ENCODE measurements at regions not wholly inside any gene's neighbourhood (a gene's known extent, or its start where the extent isn't known, plus 50 kb on each side); places are given as distances from the start of the nearest gene placed in this dataset.

DNA sequence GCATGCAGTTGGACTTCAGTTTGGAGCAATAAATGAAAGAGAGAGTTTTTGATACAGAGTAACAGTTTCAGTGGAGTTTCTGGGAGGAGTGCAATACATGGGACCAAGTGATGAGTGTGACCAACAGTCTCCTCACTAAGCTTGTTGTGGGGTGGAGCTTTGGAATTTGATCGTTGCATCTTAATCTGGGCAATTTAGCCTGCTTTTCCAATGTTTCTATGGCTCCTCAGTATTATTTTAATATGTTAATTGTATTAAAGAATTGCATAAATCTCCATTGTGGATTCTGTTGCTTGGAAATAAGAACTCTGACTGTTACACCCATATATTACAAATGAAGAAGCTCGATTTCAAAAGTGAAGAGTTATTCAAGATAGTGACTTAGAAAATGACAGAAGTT lies 446.6 kb upstream of the LRATD1 start (continued):
- no peak for TF ChIP-seq REST (IDR thresholded peaks at IDR 0.05; ENCODE audit: unreplicated experiment)
- TF ChIP-seq, protein P1, sequence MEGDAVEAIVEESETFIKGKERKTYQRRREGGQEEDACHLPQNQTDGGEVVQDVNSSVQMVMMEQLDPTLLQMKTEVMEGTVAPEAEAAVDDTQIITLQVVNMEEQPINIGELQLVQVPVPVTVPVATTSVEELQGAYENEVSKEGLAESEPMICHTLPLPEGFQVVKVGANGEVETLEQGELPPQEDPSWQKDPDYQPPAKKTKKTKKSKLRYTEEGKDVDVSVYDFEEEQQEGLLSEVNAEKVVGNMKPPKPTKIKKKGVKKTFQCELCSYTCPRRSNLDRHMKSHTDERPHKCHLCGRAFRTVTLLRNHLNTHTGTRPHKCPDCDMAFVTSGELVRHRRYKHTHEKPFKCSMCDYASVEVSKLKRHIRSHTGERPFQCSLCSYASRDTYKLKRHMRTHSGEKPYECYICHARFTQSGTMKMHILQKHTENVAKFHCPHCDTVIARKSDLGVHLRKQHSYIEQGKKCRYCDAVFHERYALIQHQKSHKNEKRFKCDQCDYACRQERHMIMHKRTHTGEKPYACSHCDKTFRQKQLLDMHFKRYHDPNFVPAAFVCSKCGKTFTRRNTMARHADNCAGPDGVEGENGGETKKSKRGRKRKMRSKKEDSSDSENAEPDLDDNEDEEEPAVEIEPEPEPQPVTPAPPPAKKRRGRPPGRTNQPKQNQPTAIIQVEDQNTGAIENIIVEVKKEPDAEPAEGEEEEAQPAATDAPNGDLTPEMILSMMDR (conservative IDR thresholded peaks at IDR 0.05; ENCODE audit: low read depth in 2 of 2), result no peak

DNA sequence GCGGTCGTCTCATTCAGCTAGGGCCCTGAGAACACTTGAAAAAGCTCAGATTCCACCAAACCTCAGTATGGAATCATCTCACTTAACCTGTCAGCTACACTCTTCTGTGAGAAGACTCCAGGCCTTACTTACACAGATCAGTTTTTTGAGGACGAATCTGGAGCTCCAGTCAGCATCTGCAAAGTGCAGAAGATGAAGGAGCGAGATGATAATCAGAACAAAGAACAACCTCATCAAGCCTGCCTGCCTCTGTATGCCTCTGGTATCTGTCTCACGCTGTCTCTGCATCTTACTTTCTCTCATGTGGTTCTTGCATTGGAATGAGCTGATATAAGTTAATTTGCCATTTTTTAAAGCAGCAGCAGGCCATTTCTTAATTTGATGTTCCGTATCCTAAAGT lies 444.1 kb upstream of the LRATD1 start:
- Histone ChIP-seq H3K27me3 (ENCODE audit: insufficient read depth) (no peaks in the 10 kb centered on the region), H3K4me1 (ENCODE audit: insufficient read depth) (peaks cover 8% of the 10 kb centered on the region; the same call in 1 of the 2 replicates), H3K27ac (ENCODE audit: low read depth) (no peak overlapping the region), H3K4me2 (no peak overlapping the region), H3K4me3 (no peak overlapping the region), H3F3A (replicated peaks; ENCODE audit: low read depth) (no peaks in the 10 kb centered on the region), H3K36me3 (ENCODE audit: insufficient read depth) (no peaks in the 10 kb centered on the region), H3K9me2 (ENCODE audit: insufficient read depth) (0 out of 2 replicates have a peak, but pooled peaks cover 4% of the 10 kb centered on the region), H2AFZ (peak overlapping the region; percentile 66; the same call in 1 of the 2 replicates), H3K79me2 (replicated peaks; ENCODE audit: insufficient read depth) (no peaks in the 10 kb centered on the region), H4K20me1 (replicated peaks; ENCODE audit: insufficient read depth) (no peaks in the 10 kb centered on the region)
- no peak for TF ChIP-seq EZH2 (IDR thresholded peaks at IDR 0.05; ENCODE audit: low read depth, unreplicated experiment)
- no peak for TF ChIP-seq JUNB (IDR thresholded peaks at IDR 0.05; ENCODE audit: unreplicated experiment)
- TF ChIP-seq NANOG (IDR thresholded peaks at IDR 0.05; ENCODE audit: borderline replicate concordance), result no peak
- TF ChIP-seq ZNF331 (CRISPR knock-in tag; IDR thresholded peaks at IDR 0.05; ENCODE audit: low read depth), result no peak
- no peak overlapping the region for H3K4me3 Mint-ChIP-seq
- ATAC-seq, result no peak
- peaks cover 8% of the 10 kb centered on the region; the same call in 2 of the 3 replicates for H3K9me3 Mint-ChIP-seq
- H3K4me1 Mint-ChIP-seq, result peaks cover 1% of the 10 kb centered on the region; the same call in 2 of the 3 replicates
- DNase-seq (ENCODE audit: low spot score), result no peak
- H3K36me3 Mint-ChIP-seq (ENCODE audit: low read depth), result peaks cover 5% of the 10 kb centered on the region; the same call in 1 of the 3 replicates
- H3K27ac Mint-ChIP-seq, result no peak overlapping the region
- H3K27me3 Mint-ChIP-seq (ENCODE audit: insufficient read depth, low read depth, poor library complexity), result peaks cover 2% of the 10 kb centered on the region

DNA sequence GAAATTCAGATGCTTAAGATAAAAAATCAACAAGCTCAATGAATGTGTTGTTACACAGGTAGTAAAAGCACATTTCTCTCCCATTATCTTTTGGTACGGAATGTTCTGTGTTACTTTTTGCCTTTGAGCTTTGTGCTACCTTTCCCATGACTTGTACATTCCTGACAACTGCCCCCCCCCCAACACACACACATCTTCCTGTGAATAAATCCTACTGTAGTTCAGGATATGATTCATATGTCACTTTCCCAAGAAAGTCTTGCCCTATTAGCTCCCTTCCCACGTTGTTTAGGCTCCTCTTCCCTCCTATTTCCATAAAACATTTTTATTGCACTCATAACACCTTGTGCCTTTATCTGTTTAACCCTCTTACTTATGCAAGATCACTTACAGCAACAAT lies 442.6 kb upstream of the LRATD1 start:
- Mint-ChIP-seq H3K27ac (no peak overlapping the region), H3K36me3 (ENCODE audit: low read depth) (no peaks in the 10 kb centered on the region), H3K4me3 (no peak overlapping the region), H3K9me3 (no peaks in the 10 kb centered on the region), H3K27me3 (ENCODE audit: insufficient read depth, low read depth, poor library complexity) (peaks cover 2% of the 10 kb centered on the region), H3K4me1 (peaks cover 11% of the 10 kb centered on the region; the same call in 2 of the 3 replicates)
- Histone ChIP-seq H3K4me3 (no peak overlapping the region), H3K4me1 (ENCODE audit: insufficient read depth) (peaks cover 9% of the 10 kb centered on the region), H3K27ac (ENCODE audit: low read depth) (no peak overlapping the region), H3K9me2 (ENCODE audit: insufficient read depth) (no peaks in the 10 kb centered on the region), H2AFZ (no peak overlapping the region), H3K4me2 (no peak overlapping the region), H3F3A (replicated peaks; ENCODE audit: low read depth) (no peaks in the 10 kb centered on the region), H3K79me2 (replicated peaks; ENCODE audit: insufficient read depth) (no peaks in the 10 kb centered on the region), H3K36me3 (ENCODE audit: insufficient read depth) (no peaks in the 10 kb centered on the region), H4K20me1 (replicated peaks; ENCODE audit: insufficient read depth) (no peaks in the 10 kb centered on the region), H3K27me3 (ENCODE audit: insufficient read depth) (no peaks in the 10 kb centered on the region)
- no peak for DNase-seq (ENCODE audit: low spot score)
- no peak for ATAC-seq
- TF ChIP-seq ZNF331 (CRISPR knock-in tag; IDR thresholded peaks at IDR 0.05; ENCODE audit: low read depth), result no peak
- no peak for TF ChIP-seq STAT1 (IDR thresholded peaks at IDR 0.05; ENCODE audit: unreplicated experiment)
- TF ChIP-seq POLR2AphosphoS5 (IDR thresholded peaks at IDR 0.05; ENCODE audit: low read depth), result no peak
- no peak for TF ChIP-seq EZH2phosphoT487 (IDR thresholded peaks at IDR 0.05; ENCODE audit: unreplicated experiment)
- no peak for TF ChIP-seq REST (IDR thresholded peaks at IDR 0.05; ENCODE audit: unreplicated experiment)
- TF ChIP-seq NANOG (IDR thresholded peaks at IDR 0.05; ENCODE audit: borderline replicate concordance), result no peak
